ENCODE measurements at regions not wholly inside any gene's neighbourhood (a gene's known extent, or its start where the extent isn't known, plus 50 kb on each side); places are given as distances from the start of the nearest gene placed in this dataset.

GRCh38 chr4:173801876-173802661, 272.0 kb upstream of the HAND2 start:
- Histone ChIP-seq H3K9me2 (replicated peaks; ENCODE audit: control insufficient read depth, low read length) (no peaks in the 10 kb centered on the region), H3F3A (ENCODE audit: control insufficient read depth, insufficient read depth) (no peaks in the 10 kb centered on the region), H4K20me1 (ENCODE audit: control insufficient read depth, insufficient read depth, low read depth, low read length) (no peaks in the 10 kb centered on the region), H3K9me3 (ENCODE audit: control insufficient read depth, insufficient read depth, low read length) (no peaks in the 10 kb centered on the region), H3K4me1 (ENCODE audit: control insufficient read depth, low read length) (no peaks in the 10 kb centered on the region), H3K4me3 (ENCODE audit: low read length) (no peak overlapping the region), H3K27ac (ENCODE audit: low read depth, low read length) (no peak overlapping the region), H3K4me2 (ENCODE audit: low read length) (no peak overlapping the region), H3K79me2 (ENCODE audit: control insufficient read depth, low read length) (no peaks in the 10 kb centered on the region), H3K27me3 (ENCODE audit: control insufficient read depth, low read length) (no peaks in the 10 kb centered on the region), H3K36me3 (ENCODE audit: control insufficient read depth, low read length) (no peaks in the 10 kb centered on the region)
- TF ChIP-seq EZH2phosphoT487 (IDR thresholded peaks at IDR 0.05; ENCODE audit: borderline replicate concordance, low read length) (no peak), CTCF (IDR thresholded peaks at IDR 0.05; ENCODE audit: low read depth, low read length, poor library complexity, severe bottlenecking) (no peak)

GRCh38 chr4:173801361-173801760, 271.3 kb upstream of the HAND2 start:
- TF ChIP-seq EZH2phosphoT487 (IDR thresholded peaks at IDR 0.05; ENCODE audit: borderline replicate concordance, low read length) = no peak
- no peak for TF ChIP-seq CTCF (IDR thresholded peaks at IDR 0.05; ENCODE audit: low read depth, low read length, poor library complexity, severe bottlenecking)
- Histone ChIP-seq H3F3A (ENCODE audit: control insufficient read depth, insufficient read depth) (no peaks in the 10 kb centered on the region), H3K9me2 (replicated peaks; ENCODE audit: control insufficient read depth, low read length) (no peaks in the 10 kb centered on the region), H3K27me3 (ENCODE audit: control insufficient read depth, low read length) (no peaks in the 10 kb centered on the region), H3K4me1 (ENCODE audit: control insufficient read depth, low read length) (no peaks in the 10 kb centered on the region), H4K20me1 (ENCODE audit: control insufficient read depth, insufficient read depth, low read depth, low read length) (no peaks in the 10 kb centered on the region), H3K79me2 (ENCODE audit: control insufficient read depth, low read length) (no peaks in the 10 kb centered on the region), H3K27ac (ENCODE audit: low read depth, low read length) (no peak overlapping the region), H3K9me3 (ENCODE audit: control insufficient read depth, insufficient read depth, low read length) (no peaks in the 10 kb centered on the region), H3K4me2 (ENCODE audit: low read length) (no peak overlapping the region), H3K36me3 (ENCODE audit: control insufficient read depth, low read length) (no peaks in the 10 kb centered on the region), H3K4me3 (ENCODE audit: low read length) (no peak overlapping the region)

- Histone ChIP-seq H3K4me2 (ENCODE audit: low read length) (no peak overlapping the region), H3K9me3 (ENCODE audit: control insufficient read depth, insufficient read depth, low read length) (no peaks in the 10 kb centered on the region), H3K36me3 (ENCODE audit: control insufficient read depth, low read length) (no peaks in the 10 kb centered on the region), H3K4me1 (ENCODE audit: control insufficient read depth, low read length) (no peaks in the 10 kb centered on the region), H4K20me1 (ENCODE audit: control insufficient read depth, insufficient read depth, low read depth, low read length) (no peaks in the 10 kb centered on the region), H3K27me3 (ENCODE audit: control insufficient read depth, low read length) (no peaks in the 10 kb centered on the region), H3K4me3 (ENCODE audit: low read length) (no peak overlapping the region), H3K27ac (ENCODE audit: low read depth, low read length) (no peak overlapping the region), H3K9me2 (replicated peaks; ENCODE audit: control insufficient read depth, low read length) (no peaks in the 10 kb centered on the region), H3K79me2 (ENCODE audit: control insufficient read depth, low read length) (no peaks in the 10 kb centered on the region), H3F3A (ENCODE audit: control insufficient read depth, insufficient read depth) (no peaks in the 10 kb centered on the region)
- TF ChIP-seq CTCF (IDR thresholded peaks at IDR 0.05; ENCODE audit: low read depth, low read length, poor library complexity, severe bottlenecking) = no peak
- no peak for TF ChIP-seq EZH2phosphoT487 (IDR thresholded peaks at IDR 0.05; ENCODE audit: borderline replicate concordance, low read length)
Observed at GRCh38 chr4:173797296-173797695, 267.3 kb upstream of the HAND2 start.
